ENCODE measurements at regions not wholly inside any gene's neighbourhood (a gene's known extent, or its start where the extent isn't known, plus 50 kb on each side); places are given as distances from the start of the nearest gene placed in this dataset.
"Not testable (repeated sequence)": the region's sequence is repeated elsewhere in the genome, so short reads cannot be mapped to it uniquely, and the experiment has no call there.

GRCh38 chr11:71638801-71639519 is 56.3 kb upstream of the KRTAP5-11 start:
- Histone ChIP-seq H3K4me3 (ENCODE audit: low read depth in 1 of 2, low read length in 1 of 2) (peak overlapping the region in 1 of 2 experiments; percentile 28), H3K27me3 (peaks cover 41% of the 10 kb centered on the region)
- not testable (repeated sequence) for H3K4me1 ChIP-seq (ENCODE audit: control insufficient read depth in 1 of 2, insufficient read depth in 1 of 2, low read depth in 1 of 2, low read length in 1 of 2); H3K9me3 ChIP-seq; H3K36me3 ChIP-seq; H3K27ac ChIP-seq
- peak; percentile 74 for TF ChIP-seq CTCF (IDR thresholded peaks at IDR 0.05)

GRCh38 chr11:71639520-71639849 is 56.8 kb upstream of the KRTAP5-11 start:
- peak overlapping the region in 1 of 2 experiments; percentile 28 for H3K4me3 ChIP-seq (ENCODE audit: low read depth in 1 of 2, low read length in 1 of 2)
- H3K9me3 ChIP-seq; H3K4me1 ChIP-seq (ENCODE audit: control insufficient read depth in 1 of 2, insufficient read depth in 1 of 2, low read depth in 1 of 2, low read length in 1 of 2); H3K36me3 ChIP-seq; H3K27ac ChIP-seq: not testable (repeated sequence)
- peaks cover 41% of the 10 kb centered on the region for H3K27me3 ChIP-seq

- H3K27ac ChIP-seq: not testable (repeated sequence)
Observed at GRCh38 chr11:71639916-71640315, 57.2 kb upstream of the KRTAP5-11 start.

GRCh38 chr11:71647078-71647477 is 64.4 kb upstream of the KRTAP5-11 start:
- not testable (repeated sequence) for H3K4me3 ChIP-seq (ENCODE audit: low read depth in 1 of 2, low read length in 1 of 2); H3K36me3 ChIP-seq

More at GRCh38 chr11:71639916-71640315, 57.2 kb upstream of the KRTAP5-11 start:
- H3K9me3 ChIP-seq; H3K36me3 ChIP-seq; H3K4me3 ChIP-seq (ENCODE audit: low read depth in 1 of 2, low read length in 1 of 2); H3K4me1 ChIP-seq (ENCODE audit: control insufficient read depth in 1 of 2, insufficient read depth in 1 of 2, low read depth in 1 of 2, low read length in 1 of 2): not testable (repeated sequence)
- H3K27me3 ChIP-seq: peaks cover 41% of the 10 kb centered on the region

GRCh38 chr11:71652998-71653397 is 70.3 kb upstream of the KRTAP5-11 start:
- not testable (repeated sequence) for H3K27ac ChIP-seq; H3K27me3 ChIP-seq; H3K4me1 ChIP-seq (ENCODE audit: control insufficient read depth in 1 of 2, insufficient read depth in 1 of 2, low read depth in 1 of 2, low read length in 1 of 2); H3K9me3 ChIP-seq; H3K4me3 ChIP-seq (ENCODE audit: low read depth in 1 of 2, low read length in 1 of 2); H3K36me3 ChIP-seq

More at GRCh38 chr11:71647078-71647477, 64.4 kb upstream of the KRTAP5-11 start:
- H3K9me3 ChIP-seq; H3K4me1 ChIP-seq (ENCODE audit: control insufficient read depth in 1 of 2, insufficient read depth in 1 of 2, low read depth in 1 of 2, low read length in 1 of 2); H3K27ac ChIP-seq; H3K27me3 ChIP-seq: not testable (repeated sequence)

- H3K4me3 ChIP-seq (ENCODE audit: low read depth in 1 of 2, low read length in 1 of 2); H3K9me3 ChIP-seq; H3K27ac ChIP-seq: not testable (repeated sequence)
Observed at GRCh38 chr11:71654423-71654822, 71.7 kb upstream of the KRTAP5-11 start.

GRCh38 chr11:71655041-71655440 is 72.4 kb upstream of the KRTAP5-11 start:
- not testable (repeated sequence) for H3K4me1 ChIP-seq (ENCODE audit: control insufficient read depth in 1 of 2, insufficient read depth in 1 of 2, low read depth in 1 of 2, low read length in 1 of 2); H3K9me3 ChIP-seq; H3K36me3 ChIP-seq; H3K4me3 ChIP-seq (ENCODE audit: low read depth in 1 of 2, low read length in 1 of 2); H3K27ac ChIP-seq; H3K27me3 ChIP-seq

More at GRCh38 chr11:71654423-71654822, 71.7 kb upstream of the KRTAP5-11 start:
- not testable (repeated sequence) for H3K4me1 ChIP-seq (ENCODE audit: control insufficient read depth in 1 of 2, insufficient read depth in 1 of 2, low read depth in 1 of 2, low read length in 1 of 2); H3K36me3 ChIP-seq; H3K27me3 ChIP-seq

GRCh38 chr11:71656513-71656912 is 73.8 kb upstream of the KRTAP5-11 start:
- not testable (repeated sequence) for H3K9me3 ChIP-seq; H3K4me1 ChIP-seq (ENCODE audit: control insufficient read depth in 1 of 2, insufficient read depth in 1 of 2, low read depth in 1 of 2, low read length in 1 of 2); H3K27ac ChIP-seq; H3K27me3 ChIP-seq; H3K4me3 ChIP-seq (ENCODE audit: low read depth in 1 of 2, low read length in 1 of 2); H3K36me3 ChIP-seq

GRCh38 chr11:71664941-71665340 is 82.3 kb upstream of the KRTAP5-11 start:
- not testable (repeated sequence) for H3K4me1 ChIP-seq (ENCODE audit: control insufficient read depth in 1 of 2, insufficient read depth in 1 of 2, low read depth in 1 of 2, low read length in 1 of 2); H3K9me3 ChIP-seq; H3K4me3 ChIP-seq (ENCODE audit: low read depth in 1 of 2, low read length in 1 of 2); H3K27me3 ChIP-seq; H3K27ac ChIP-seq; H3K36me3 ChIP-seq

GRCh38 chr11:71698110-71698509 is 115.4 kb upstream of the KRTAP5-11 start:
- not testable (repeated sequence) for H3K27ac ChIP-seq; H3K4me1 ChIP-seq (ENCODE audit: control insufficient read depth in 1 of 2, insufficient read depth in 1 of 2, low read depth in 1 of 2, low read length in 1 of 2); H3K4me3 ChIP-seq (ENCODE audit: low read depth in 1 of 2, low read length in 1 of 2); H3K9me3 ChIP-seq; H3K27me3 ChIP-seq; H3K36me3 ChIP-seq

- H3K27me3 ChIP-seq; H3K4me1 ChIP-seq (ENCODE audit: control insufficient read depth in 1 of 2, insufficient read depth in 1 of 2, low read depth in 1 of 2, low read length in 1 of 2); H3K36me3 ChIP-seq; H3K4me3 ChIP-seq (ENCODE audit: low read depth in 1 of 2, low read length in 1 of 2); H3K27ac ChIP-seq; H3K9me3 ChIP-seq: not testable (repeated sequence)
Observed at GRCh38 chr11:71698961-71699360, 116.3 kb upstream of the KRTAP5-11 start.

- H3K27me3 ChIP-seq; H3K9me3 ChIP-seq; H3K36me3 ChIP-seq; H3K27ac ChIP-seq; H3K4me3 ChIP-seq (ENCODE audit: low read depth in 1 of 2, low read length in 1 of 2); H3K4me1 ChIP-seq (ENCODE audit: control insufficient read depth in 1 of 2, insufficient read depth in 1 of 2, low read depth in 1 of 2, low read length in 1 of 2): not testable (repeated sequence)
Observed at GRCh38 chr11:71701435-71702291, 119.0 kb upstream of the KRTAP5-11 start.
